Heart right ventricle (tissue), 16 donors: ENCODE measurements at regions not wholly inside any gene's neighbourhood (a gene's known extent, or its start where the extent isn't known, plus 50 kb on each side); places are given as distances from the start of the nearest gene placed in this dataset.
"Not testable (repeated sequence)": the region's sequence is repeated elsewhere in the genome, so short reads cannot be mapped to it uniquely, and the experiment has no call there.

ENCODE experiments used
- ATAC-seq, 8 donors: fragments of 200-7000 bp; cut with Tn5 transposase; one replicate each; pipeline ENCODE4 v1.9.1; 2020; ENCODE audit warnings: mild to moderate bottlenecking in 8 of 8, moderate library complexity in 8 of 8, moderate number of reproducible peaks in 1 of 8
- DNase-seq, 2 donors: peaks; one replicate each; pipeline ENCODE4 v3.0.0-alpha.2; 2020
- H3K27ac ChIP-seq, 10 donors: fragments of 200-600 bp; sonication (generic) in 2 of 10; one replicate each; pipeline versions ENCODE4 v1.5.0 to v1.8.0; 2020 to 2022; ENCODE audit warnings: mild to moderate bottlenecking in 3 of 10
- H3K27me3 ChIP-seq, 7 donors: fragments of 200-600 bp; one replicate each; pipeline ENCODE4 v1.8.0; 2021 to 2022; ENCODE audit warnings: mild to moderate bottlenecking in 2 of 7
- H3K36me3 ChIP-seq, 9 donors: fragments of 200-600 bp; sonication (generic) in 1 of 9; one replicate each; pipeline versions ENCODE4 v1.5.0 to v1.8.0; 2020 to 2022; ENCODE audit warnings: mild to moderate bottlenecking in 2 of 9
- H3K4me1 ChIP-seq, 9 donors: fragments of 200-600 bp; sonication (generic) in 1 of 9; one replicate each; pipeline versions ENCODE4 v1.5.0 to v1.8.0; 2020 to 2022; ENCODE audit warnings: mild to moderate bottlenecking in 4 of 9
- H3K4me3 ChIP-seq, 10 donors: fragments of 200-600 bp; sonication (generic) in 2 of 10; one replicate each; pipeline versions ENCODE4 v1.5.0 to v1.8.0; 2020 to 2022; ENCODE audit warnings: mild to moderate bottlenecking in 7 of 10, moderate library complexity in 2 of 10
- H3K9me3 ChIP-seq, 11 donors: fragments of 200-600 bp in 10 of 11; sonication (generic) in 2 of 11; one replicate each; pipeline versions ENCODE4 v1.5.0 to v1.8.0; 2013 to 2022; ENCODE audit warnings: mild to moderate bottlenecking in 2 of 11, control low read depth in 1 of 11, moderate library complexity in 1 of 11
- WGBS, 2 donors: extraction: QIAGEN DNeasy Blood & Tissue Kit; methylation state at CpG; one replicate each; pipeline ENCODE4 v1.1.7; 2013; ENCODE audit warnings: inconsistent platforms in 1 of 2; 5-methylcytosine and 5-hydroxymethylcytosine counted together
- intact Hi-C, 10 donors: fragments of 100-400 bp; cut with DNase I; formaldehyde crosslinking; loops; one replicate each; pipeline versions ENCODE4 v1.11.1 to v1.14.2; 2022
- TF ChIP-seq, protein P1 (sequence below), 9 donors: fragments of 200-600 bp; sonication (generic) in 2 of 9; IDR thresholded peaks; one replicate each; pipeline versions ENCODE4 v1.5.0 to v1.8.0; 2021 to 2022; ENCODE audit warnings: antibody characterized with exemption in 9 of 9, mild to moderate bottlenecking in 5 of 9, moderate library complexity in 1 of 9
- donor health status: Arrhythmogenic right ventricular cardiomyopathy.
- donor health status: ischemic (EF 13 %, LVEDD 7.1; RV severe dilation, severe dysfunction).
- donor health status: healthy with polysubstance abuse.
- donor health status: DM: no; HTN: yes; CAD: no.
- donor health status: DM: no; HTN: no; CAD: no.
- donor health status: ischemic (EF 25% LVEDD 6.9; RV normal size, moderate dysfunction).
- donor health status: ischemic (EF 25% LVEDD 5.7; RV mildly dilated, moderate dysfunction).
- donor health status: healthy.
- donor health status: DM: yes; HTN: yes; CAD: no.
- donor health status: Ischemic cardiomyopathy.
- donor health status: ischemic (EF 35%, LVEDD 5.7; RV mildly dilated, moderate dysfunction).
- donor health status: nonischemic (EF 11% LVEDD 7.7; RV severe dilation, severe dysfunction).
- donor health status: DM: yes; HTN: yes; CAD: no.
- donor health status: PGD.
- donor health status: ischemic (EF 29% LVEDD 5.4; RV normal size, mild dysfunction).
- donor health status: nonischemic (EF 23%, LVEDD 6.1; RV moderate dilation, normal function).

DNA sequence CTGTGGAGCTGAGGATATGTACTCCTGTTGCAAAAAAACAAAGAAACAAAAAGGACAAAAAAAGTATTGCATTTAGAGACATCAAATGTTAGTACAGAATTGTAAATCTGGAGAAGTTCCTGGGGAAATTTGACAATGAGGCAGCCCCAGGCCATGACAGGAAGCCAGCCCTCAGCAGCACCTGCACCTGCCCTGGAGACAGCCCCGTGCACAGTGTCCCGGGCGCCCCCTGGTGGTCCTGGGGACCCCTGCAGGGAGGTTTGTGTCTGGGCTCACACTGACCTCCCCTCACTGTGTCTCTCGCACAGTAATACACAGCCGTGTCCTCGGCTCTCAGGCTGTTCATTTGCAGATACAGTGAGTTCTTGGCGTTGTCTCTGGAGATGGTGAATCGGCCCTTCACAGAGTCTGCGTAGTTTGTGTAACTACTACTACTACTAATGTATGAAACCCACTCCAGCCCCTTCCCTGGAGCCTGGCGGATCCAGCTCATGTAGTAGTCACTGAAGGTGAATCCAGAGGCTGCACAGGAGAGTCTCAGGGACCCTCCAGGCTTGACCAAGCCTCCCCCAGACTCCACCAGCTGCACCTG is 590.1 kb downstream of the TMEM121 start:
- H3K4me3 ChIP-seq, intact Hi-C loops, ATAC-seq, DNase-seq, H3K9me3 ChIP-seq, H3K4me1 ChIP-seq, H3K27ac ChIP-seq, H3K36me3 ChIP-seq: not testable (repeated sequence)
- WGBS, 2 donors = 43 to 85% methylated on average over 3 to 10 of the region's 10 CpGs
- TF ChIP-seq, protein P1, sequence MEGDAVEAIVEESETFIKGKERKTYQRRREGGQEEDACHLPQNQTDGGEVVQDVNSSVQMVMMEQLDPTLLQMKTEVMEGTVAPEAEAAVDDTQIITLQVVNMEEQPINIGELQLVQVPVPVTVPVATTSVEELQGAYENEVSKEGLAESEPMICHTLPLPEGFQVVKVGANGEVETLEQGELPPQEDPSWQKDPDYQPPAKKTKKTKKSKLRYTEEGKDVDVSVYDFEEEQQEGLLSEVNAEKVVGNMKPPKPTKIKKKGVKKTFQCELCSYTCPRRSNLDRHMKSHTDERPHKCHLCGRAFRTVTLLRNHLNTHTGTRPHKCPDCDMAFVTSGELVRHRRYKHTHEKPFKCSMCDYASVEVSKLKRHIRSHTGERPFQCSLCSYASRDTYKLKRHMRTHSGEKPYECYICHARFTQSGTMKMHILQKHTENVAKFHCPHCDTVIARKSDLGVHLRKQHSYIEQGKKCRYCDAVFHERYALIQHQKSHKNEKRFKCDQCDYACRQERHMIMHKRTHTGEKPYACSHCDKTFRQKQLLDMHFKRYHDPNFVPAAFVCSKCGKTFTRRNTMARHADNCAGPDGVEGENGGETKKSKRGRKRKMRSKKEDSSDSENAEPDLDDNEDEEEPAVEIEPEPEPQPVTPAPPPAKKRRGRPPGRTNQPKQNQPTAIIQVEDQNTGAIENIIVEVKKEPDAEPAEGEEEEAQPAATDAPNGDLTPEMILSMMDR (IDR thresholded peaks at IDR 0.05) = peak in 4 of 9 donors; percentile 13 to 41 (median 34)
- peaks cover 0 to 42% (median 27%) of the 10 kb centered on the region in 7 donors for H3K27me3 ChIP-seq

- 47 to 49% methylated on average over 6 of the region's 6 CpGs for WGBS, 2 donors
- Histone ChIP-seq H3K27ac (no peak overlapping the region), H3K36me3 (no peaks in the 10 kb centered on the region), H3K27me3 (peaks cover 0 to 74% (median 34%) of the 10 kb centered on the region in 7 donors), H3K4me1 (no peaks in the 10 kb centered on the region), H3K9me3 (no peaks in the 10 kb centered on the region), H3K4me3 (no peak overlapping the region)
- TF ChIP-seq, protein P1 (IDR thresholded peaks at IDR 0.05) = no peak
- intact Hi-C loops = no loop called here
- DNase-seq (no peak), ATAC-seq (no peak)
Measured at GRCh38 chr14:106120101-106120500, 593.7 kb downstream of the TMEM121 start.

DNA sequence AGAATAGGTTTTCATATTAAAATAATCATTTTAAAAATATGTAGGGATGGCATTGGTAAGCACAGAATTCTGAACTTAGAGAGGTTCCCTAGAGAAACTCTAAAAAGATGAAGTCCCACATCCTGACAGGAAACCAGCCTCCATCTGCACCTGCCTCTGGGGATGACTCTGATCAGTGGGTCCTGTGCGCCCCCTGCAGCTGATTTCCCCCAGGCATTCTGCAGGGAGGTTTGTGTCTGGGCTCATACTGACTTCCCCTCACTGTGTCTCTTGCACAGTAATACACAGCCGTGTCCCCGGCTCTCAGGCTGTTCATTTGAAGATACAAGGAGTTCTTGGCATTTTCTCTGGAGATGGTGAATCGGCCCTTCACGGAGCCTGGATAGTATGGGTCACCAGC is 602.9 kb downstream of the TMEM121 start:
- intact Hi-C loops = no loop called here
- no peaks in the 10 kb centered on the region for H3K4me1 ChIP-seq
- ATAC-seq (no peak), DNase-seq (no peak)
- H3K36me3 ChIP-seq = no peaks in the 10 kb centered on the region
- TF ChIP-seq, protein P1 (IDR thresholded peaks at IDR 0.05) = no peak
- peaks cover 0 to 78% (median 37%) of the 10 kb centered on the region in 7 donors for H3K27me3 ChIP-seq
- 59 to 71% methylated on average over 5 of the region's 5 CpGs for WGBS, 2 donors
- no peak overlapping the region for H3K27ac ChIP-seq
- H3K4me3 ChIP-seq = no peak overlapping the region
- H3K9me3 ChIP-seq = no peaks in the 10 kb centered on the region

GRCh38 chr14:106129904-106130661 is 603.7 kb downstream of the TMEM121 start:
- H3K4me1 ChIP-seq, DNase-seq, H3K36me3 ChIP-seq, H3K4me3 ChIP-seq, H3K9me3 ChIP-seq, intact Hi-C loops, H3K27ac ChIP-seq, ATAC-seq: not testable (repeated sequence)
- H3K27me3 ChIP-seq = peaks cover 0 to 78% (median 40%) of the 10 kb centered on the region in 7 donors
- WGBS, 2 donors = 48 to 51% methylated on average over 8 of the region's 8 CpGs

DNA sequence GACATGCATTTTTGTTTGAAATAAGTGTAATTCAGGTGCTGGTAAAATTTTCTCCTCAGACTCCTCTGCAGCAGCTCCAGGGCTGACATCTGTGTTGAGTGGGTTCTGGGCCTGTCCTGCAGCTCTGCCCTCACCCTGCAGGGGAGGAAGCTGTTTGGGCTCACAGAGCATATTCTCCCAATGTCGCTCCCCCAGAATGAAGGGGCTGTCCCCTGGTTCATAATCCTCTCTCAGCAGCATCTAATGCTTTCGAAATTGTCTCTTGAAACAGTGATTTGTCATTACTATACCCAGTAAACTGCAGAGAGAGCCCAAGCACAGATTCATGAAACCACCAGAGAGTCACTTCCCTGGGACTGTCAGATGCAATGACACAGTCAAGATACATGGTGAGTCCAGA is 606.7 kb downstream of the TMEM121 start:
- H3K27ac ChIP-seq, H3K4me3 ChIP-seq, H3K9me3 ChIP-seq, DNase-seq, ATAC-seq, intact Hi-C loops, H3K36me3 ChIP-seq, H3K4me1 ChIP-seq: not testable (repeated sequence)
- 43 to 44% methylated on average over 2 of the region's 2 CpGs for WGBS, 2 donors
- H3K27me3 ChIP-seq = peaks cover 0 to 49% (median 27%) of the 10 kb centered on the region in 7 donors
